MM.1S (cell line): ENCODE measurements at regions not wholly inside any gene's neighbourhood (a gene's known extent, or its start where the extent isn't known, plus 50 kb on each side); places are given as distances from the start of the nearest gene placed in this dataset.
"Not testable (repeated sequence)": the region's sequence is repeated elsewhere in the genome, so short reads cannot be mapped to it uniquely, and the experiment has no call there.

Experiments
- DNase-seq: peaks from one replicate; pipeline ENCODE4 v3.0.0-alpha.2; 2015
- H2AFZ ChIP-seq: fragments of 300-600 bp; sonication (generic); 2 replicates; pipeline ENCODE4 v1.6.0; 2016; ENCODE audit warnings: antibody characterized with exemption, low read length
- H3F3A ChIP-seq: fragments of 300-600 bp; sonication (generic); 2 replicates; pipeline ENCODE4 v1.6.1; 2016; ENCODE audit warnings: mild to moderate bottlenecking, antibody characterized with exemption, low read length, moderate library complexity, mixed read lengths; ENCODE audit not compliant: insufficient read depth
- H3K27ac ChIP-seq: fragments of 300-600 bp; sonication (generic); 2 replicates; pipeline ENCODE4 v1.5.1; 2016; ENCODE audit warnings: mild to moderate bottlenecking, low read length
- H3K27me3 ChIP-seq: fragments of 300-600 bp; sonication (generic); replicated peaks from 2 replicates; pipeline ENCODE4 v1.6.0; 2016; ENCODE audit warnings: low read length; ENCODE audit not compliant: insufficient read depth
- H3K36me3 ChIP-seq: fragments of 300-600 bp; sonication (generic); replicated peaks from 2 replicates; pipeline ENCODE4 v1.6.1; 2016; ENCODE audit warnings: mild to moderate bottlenecking, low read length, mixed read lengths; ENCODE audit not compliant: insufficient read depth
- H3K4me1 ChIP-seq: fragments of 300-600 bp; sonication (generic); 2 replicates; pipeline ENCODE4 v1.6.1; 2016; ENCODE audit warnings: low read length, mixed read lengths
- H3K4me2 ChIP-seq: fragments of 300-600 bp; sonication (generic); 2 replicates; pipeline ENCODE4 v1.6.0; 2016; ENCODE audit warnings: low read depth, low read length
- H3K4me3 ChIP-seq: fragments of 300-600 bp; sonication (generic); 2 replicates; pipeline ENCODE4 v1.5.1; 2016; ENCODE audit warnings: low read length, mixed read lengths
- H3K79me2 ChIP-seq: fragments of 300-600 bp; sonication (generic); 2 replicates; pipeline ENCODE4 v1.6.1; 2016; ENCODE audit warnings: mixed run types, low read length, mixed read lengths
- H3K9ac ChIP-seq: fragments of 300-600 bp; sonication (generic); 2 replicates; pipeline ENCODE4 v1.6.1; 2016; ENCODE audit warnings: low read length, mixed read lengths
- H3K9me2 ChIP-seq: fragments of 300-600 bp; sonication (generic); replicated peaks from 2 replicates; pipeline ENCODE4 v1.6.1; 2016; ENCODE audit warnings: mild to moderate bottlenecking, low read length, mixed read lengths; ENCODE audit not compliant: insufficient read depth
- H3K9me3 ChIP-seq: fragments of 300-600 bp; sonication (generic); replicated peaks from 2 replicates; pipeline ENCODE4 v1.6.1; 2016; ENCODE audit warnings: mild to moderate bottlenecking, low read length, mixed read lengths; ENCODE audit not compliant: insufficient read depth
- H4K20me1 ChIP-seq: fragments of 300-600 bp; sonication (generic); 2 replicates; pipeline ENCODE4 v1.6.1; 2016; ENCODE audit warnings: mild to moderate bottlenecking, low read length, moderate library complexity, mixed read lengths; ENCODE audit not compliant: insufficient read depth
- CTCF ChIP-seq: fragments of 300-600 bp; sonication (generic); IDR thresholded peaks from 2 replicates; pipeline ENCODE4 v1.5.1; 2016; ENCODE audit warnings: antibody characterized with exemption, low read length, mixed read lengths
- EZH2 ChIP-seq: fragments of 300-600 bp; sonication (generic); optimal IDR thresholded peaks from 2 replicates; pipeline ENCODE3; 2017; ENCODE audit warnings: low read depth, mild to moderate bottlenecking, antibody characterized with exemption, low read length, mixed read lengths
- EZH2phosphoT487 ChIP-seq: fragments of 300-600 bp; sonication (generic); IDR thresholded peaks from 2 replicates; pipeline ENCODE4 v1.6.1; 2018; ENCODE audit warnings: antibody characterized with exemption, low read length

DNA sequence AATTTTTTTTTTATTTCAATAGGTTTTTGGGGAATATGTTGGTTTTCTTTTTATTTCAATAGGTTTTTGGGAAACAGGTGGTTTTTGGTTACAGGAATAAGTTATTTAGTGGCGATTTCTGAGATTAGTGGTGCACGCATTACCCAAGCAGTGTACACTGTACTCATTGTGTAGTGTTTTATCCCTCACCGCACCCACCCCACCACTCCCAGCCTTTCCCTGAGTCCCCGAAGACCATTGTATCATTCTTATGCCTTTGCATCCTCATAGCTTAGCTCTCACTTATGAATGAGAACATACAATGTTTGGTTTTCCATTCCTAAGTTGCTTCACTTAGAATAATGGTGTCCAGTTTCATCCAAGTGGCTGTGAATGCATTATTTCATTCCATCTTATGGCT lies 2142.4 kb upstream of the DEFB115 start:
- not testable (repeated sequence) for H3K9me2 ChIP-seq, H3K27me3 ChIP-seq, H3K36me3 ChIP-seq, H3K9ac ChIP-seq, H3K4me1 ChIP-seq, H2AFZ ChIP-seq, DNase-seq, H3K27ac ChIP-seq, H4K20me1 ChIP-seq, H3K4me2 ChIP-seq, H3F3A ChIP-seq, H3K4me3 ChIP-seq, H3K79me2 ChIP-seq, H3K9me3 ChIP-seq

DNA sequence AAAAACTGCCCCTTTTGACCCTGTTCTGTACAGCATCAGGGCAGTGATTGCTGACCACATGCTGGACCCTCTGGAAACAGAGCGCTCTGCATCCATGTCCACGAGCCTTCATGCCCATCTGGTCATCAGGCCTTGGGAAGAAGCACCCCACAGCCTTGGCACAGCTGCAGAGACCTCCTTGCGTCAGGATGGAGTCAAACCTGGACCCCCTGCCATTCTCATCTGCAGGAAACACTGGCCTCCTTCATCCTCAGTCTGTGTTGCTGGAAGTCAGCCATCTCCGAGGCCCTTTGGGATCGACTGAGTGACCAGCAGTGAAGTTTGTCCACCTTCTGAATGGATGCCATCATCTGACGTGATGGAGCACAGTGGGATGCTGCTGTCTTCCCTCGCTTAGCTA lies 2138.3 kb upstream of the DEFB115 start:
- no peak for DNase-seq
- no peaks in the 10 kb centered on the region for H3K36me3 ChIP-seq
- H3F3A ChIP-seq, result no peaks in the 10 kb centered on the region
- H3K9me3 ChIP-seq, result no peaks in the 10 kb centered on the region
- H3K4me3 ChIP-seq, result no peak overlapping the region
- no peak overlapping the region for H3K4me2 ChIP-seq
- TF ChIP-seq EZH2 (no peak), EZH2phosphoT487 (no peak), CTCF (no peak)
- no peaks in the 10 kb centered on the region for H4K20me1 ChIP-seq
- no peaks in the 10 kb centered on the region for H3K4me1 ChIP-seq
- no peaks in the 10 kb centered on the region for H3K27me3 ChIP-seq
- no peaks in the 10 kb centered on the region for H3K79me2 ChIP-seq
- H3K9ac ChIP-seq, result no peak overlapping the region
- H3K27ac ChIP-seq, result no peak overlapping the region
- H2AFZ ChIP-seq, result no peak overlapping the region
- no peaks in the 10 kb centered on the region for H3K9me2 ChIP-seq

DNA sequence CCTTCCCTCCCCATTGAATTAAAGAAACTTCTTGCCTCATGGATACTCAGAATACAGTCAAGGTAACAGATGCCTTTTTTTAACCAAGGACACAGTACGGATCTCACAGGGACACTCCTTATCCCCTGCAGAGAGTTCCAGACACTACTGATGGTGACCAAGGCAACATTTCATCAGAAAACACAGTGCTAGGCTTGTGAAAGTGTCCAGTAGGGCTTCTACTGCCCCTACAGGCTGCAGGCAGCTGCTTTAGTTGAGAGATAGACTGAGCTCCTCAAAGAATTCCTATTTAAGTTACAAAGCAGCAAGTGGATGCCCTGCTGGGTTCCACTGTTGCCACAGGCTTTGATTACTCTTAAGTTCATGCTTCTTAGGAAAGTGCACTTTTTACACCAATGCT lies 2137.8 kb upstream of the DEFB115 start:
- H3K4me2 ChIP-seq, H3K4me1 ChIP-seq, H3K9me3 ChIP-seq, H3K9me2 ChIP-seq, H3K27me3 ChIP-seq, H3F3A ChIP-seq, H3K79me2 ChIP-seq, H4K20me1 ChIP-seq, DNase-seq, H2AFZ ChIP-seq, H3K4me3 ChIP-seq, H3K27ac ChIP-seq, H3K9ac ChIP-seq, H3K36me3 ChIP-seq: not testable (repeated sequence)

GRCh38 chr20:29120088-29120487 lies 2137.4 kb upstream of the DEFB115 start:
- not testable (repeated sequence) for H3K4me3 ChIP-seq, H3K27me3 ChIP-seq, H3K9me2 ChIP-seq, H3K9me3 ChIP-seq, H3K36me3 ChIP-seq, H3K9ac ChIP-seq, H4K20me1 ChIP-seq, H3K4me1 ChIP-seq, H2AFZ ChIP-seq, DNase-seq, H3K79me2 ChIP-seq, H3K4me2 ChIP-seq, H3F3A ChIP-seq, H3K27ac ChIP-seq

DNA sequence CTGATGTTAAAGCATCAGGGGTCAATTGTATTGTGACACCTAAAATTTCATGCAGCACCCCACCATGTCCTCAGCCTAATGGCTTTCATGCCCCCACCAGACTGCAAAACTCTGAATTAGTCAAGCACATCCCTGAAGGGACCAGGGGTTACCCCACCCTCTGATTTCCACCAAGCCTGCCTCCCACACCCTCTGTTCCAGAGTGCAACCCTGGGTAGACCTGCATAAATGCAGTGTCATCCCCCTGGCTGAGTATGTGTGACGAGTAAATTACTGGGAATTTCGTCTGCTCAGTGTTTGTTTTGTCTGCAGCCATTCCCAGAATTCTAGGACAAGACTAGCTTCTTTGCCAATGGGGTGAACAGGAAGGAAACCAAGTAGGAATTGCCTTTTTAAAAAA lies 2136.9 kb upstream of the DEFB115 start:
- H3K27ac ChIP-seq, H3K79me2 ChIP-seq, H3K4me2 ChIP-seq, H3K36me3 ChIP-seq, H3K9me3 ChIP-seq, DNase-seq, H3K4me3 ChIP-seq, H2AFZ ChIP-seq, H3K4me1 ChIP-seq, H3F3A ChIP-seq, H3K27me3 ChIP-seq, H3K9me2 ChIP-seq, H3K9ac ChIP-seq, H4K20me1 ChIP-seq: not testable (repeated sequence)

- H2AFZ ChIP-seq, H3K4me2 ChIP-seq, H3K79me2 ChIP-seq, H4K20me1 ChIP-seq, H3K9me3 ChIP-seq, H3K4me3 ChIP-seq, H3F3A ChIP-seq, H3K27me3 ChIP-seq, H3K4me1 ChIP-seq, H3K9me2 ChIP-seq, H3K9ac ChIP-seq, H3K36me3 ChIP-seq, DNase-seq, H3K27ac ChIP-seq: not testable (repeated sequence)
Observed at GRCh38 chr20:29122784-29123183, 2134.7 kb upstream of the DEFB115 start.
